Breast epithelium (tissue), 3 donors: ENCODE measurements at regions not wholly inside any gene's neighbourhood (a gene's known extent, or its start where the extent isn't known, plus 50 kb on each side); places are given as distances from the start of the nearest gene placed in this dataset.

ENCODE experiments used
- CTCF ChIP-seq, 3 donors: fragments of 450-650 bp; IDR thresholded peaks; one replicate each; pipeline ENCODE4 v1.5.1; 2016 to 2017; ENCODE audit warnings: antibody characterized with exemption in 3 of 3, mild to moderate bottlenecking in 3 of 3, moderate library complexity in 3 of 3
- POLR2A ChIP-seq: fragments of 450-650 bp; IDR thresholded peaks from one replicate; pipeline ENCODE4 v1.6.1; 2016; ENCODE audit warnings: antibody characterized with exemption, mild to moderate bottlenecking, moderate library complexity
- POLR2AphosphoS5 ChIP-seq, 3 donors: sonication (generic); formaldehyde crosslinking; IDR thresholded peaks; one replicate each; pipeline ENCODE4 v1.6.1; 2017; ENCODE audit warnings: antibody characterized with exemption in 3 of 3

GRCh38 chr2:16019060-16019480, 78.7 kb downstream of the MYCN start:
- no peak for TF ChIP-seq POLR2AphosphoS5 (IDR thresholded peaks at IDR 0.05)
- TF ChIP-seq CTCF (IDR thresholded peaks at IDR 0.05), result no peak
- no peak for TF ChIP-seq POLR2A
